ENCODE measurements at regions not wholly inside any gene's neighbourhood (a gene's known extent, or its start where the extent isn't known, plus 50 kb on each side); places are given as distances from the start of the nearest gene placed in this dataset.

- no peak overlapping the region for H3K4me3 ChIP-seq
- no peaks in the 10 kb centered on the region for H3K36me3 ChIP-seq (ENCODE audit: insufficient read depth, low read length)
- H3K9ac ChIP-seq (ENCODE audit: insufficient read length) = no peak overlapping the region
- no peak for DNase-seq (ENCODE audit: low read depth, low spot score)
- no peak overlapping the region for H3K27ac ChIP-seq
- H3K9me3 ChIP-seq (ENCODE audit: low read depth, low read length) = no peaks in the 10 kb centered on the region
- TF ChIP-seq POLR2AphosphoS5 (IDR thresholded peaks at IDR 0.05; ENCODE audit: borderline replicate concordance, low read depth, low read length) (no peak), EZH2 (IDR thresholded peaks at IDR 0.05) (no peak), FOXP2 (optimal IDR thresholded peaks at IDR 0.05; ENCODE audit: control extremely low read depth, extremely low read length, insufficient read depth) (no peak)
Measured at GRCh38 chr9:90085633-90086032, 480.8 kb downstream of the GADD45G start.

GRCh38 chr9:90086101-90086511, 481.3 kb downstream of the GADD45G start:
- Histone ChIP-seq H3K9me3 (ENCODE audit: low read depth, low read length) (no peaks in the 10 kb centered on the region), H3K27ac (no peak overlapping the region), H3K9ac (ENCODE audit: insufficient read length) (no peak overlapping the region), H3K36me3 (ENCODE audit: insufficient read depth, low read length) (no peaks in the 10 kb centered on the region), H3K4me3 (no peak overlapping the region)
- DNase-seq (ENCODE audit: low read depth, low spot score) = no peak
- TF ChIP-seq FOXP2 (optimal IDR thresholded peaks at IDR 0.05; ENCODE audit: control extremely low read depth, extremely low read length, insufficient read depth) = no peak

GRCh38 chr9:90088434-90088833, 483.6 kb downstream of the GADD45G start:
- Histone ChIP-seq H3K4me3 (no peak overlapping the region), H3K27ac (no peak overlapping the region), H3K9ac (ENCODE audit: insufficient read length) (no peak overlapping the region), H3K9me3 (ENCODE audit: low read depth, low read length) (no peaks in the 10 kb centered on the region), H3K36me3 (ENCODE audit: insufficient read depth, low read length) (no peaks in the 10 kb centered on the region)
- TF ChIP-seq EZH2 (IDR thresholded peaks at IDR 0.05) = no peak
- no peak for TF ChIP-seq FOXP2 (optimal IDR thresholded peaks at IDR 0.05; ENCODE audit: control extremely low read depth, extremely low read length, insufficient read depth)
- no peak for TF ChIP-seq POLR2AphosphoS5 (IDR thresholded peaks at IDR 0.05; ENCODE audit: borderline replicate concordance, low read depth, low read length)
- DNase-seq (ENCODE audit: low read depth, low spot score) = no peak

- H3K27ac ChIP-seq = no peak overlapping the region
- no peaks in the 10 kb centered on the region for H3K9me3 ChIP-seq (ENCODE audit: low read depth, low read length)
- no peak for DNase-seq (ENCODE audit: low read depth, low spot score)
- TF ChIP-seq POLR2AphosphoS5 (IDR thresholded peaks at IDR 0.05; ENCODE audit: borderline replicate concordance, low read depth, low read length) (no peak), EZH2 (IDR thresholded peaks at IDR 0.05) (no peak), FOXP2 (optimal IDR thresholded peaks at IDR 0.05; ENCODE audit: control extremely low read depth, extremely low read length, insufficient read depth) (no peak)
- no peak overlapping the region for H3K9ac ChIP-seq (ENCODE audit: insufficient read length)
- H3K4me3 ChIP-seq = no peak overlapping the region
- H3K36me3 ChIP-seq (ENCODE audit: insufficient read depth, low read length) = no peaks in the 10 kb centered on the region
Measured at GRCh38 chr9:90088856-90089255, 484.0 kb downstream of the GADD45G start.

- H3K36me3 ChIP-seq (ENCODE audit: insufficient read depth, low read length) = no peaks in the 10 kb centered on the region
- H3K9me3 ChIP-seq (ENCODE audit: low read depth, low read length) = no peaks in the 10 kb centered on the region
- DNase-seq (ENCODE audit: low read depth, low spot score) = no peak
- no peak overlapping the region for H3K27ac ChIP-seq
- no peak for TF ChIP-seq POLR2AphosphoS5 (IDR thresholded peaks at IDR 0.05; ENCODE audit: borderline replicate concordance, low read depth, low read length)
- TF ChIP-seq EZH2 (IDR thresholded peaks at IDR 0.05) = no peak
- no peak for TF ChIP-seq FOXP2 (optimal IDR thresholded peaks at IDR 0.05; ENCODE audit: control extremely low read depth, extremely low read length, insufficient read depth)
- H3K4me3 ChIP-seq = no peak overlapping the region
- no peak overlapping the region for H3K9ac ChIP-seq (ENCODE audit: insufficient read length)
Measured at GRCh38 chr9:90090997-90091396, 486.2 kb downstream of the GADD45G start.

- DNase-seq (ENCODE audit: low read depth, low spot score) = no peak
- H3K9ac ChIP-seq (ENCODE audit: insufficient read length) = no peak overlapping the region
- TF ChIP-seq EZH2 (IDR thresholded peaks at IDR 0.05) (no peak), FOXP2 (optimal IDR thresholded peaks at IDR 0.05; ENCODE audit: control extremely low read depth, extremely low read length, insufficient read depth) (no peak), POLR2AphosphoS5 (IDR thresholded peaks at IDR 0.05; ENCODE audit: borderline replicate concordance, low read depth, low read length) (no peak)
- H3K36me3 ChIP-seq (ENCODE audit: insufficient read depth, low read length) = no peaks in the 10 kb centered on the region
- H3K27ac ChIP-seq = no peak overlapping the region
- H3K9me3 ChIP-seq (ENCODE audit: low read depth, low read length) = no peaks in the 10 kb centered on the region
- H3K4me3 ChIP-seq = no peak overlapping the region
Measured at GRCh38 chr9:90092508-90092907, 487.7 kb downstream of the GADD45G start.

- Histone ChIP-seq H3K27ac (no peak overlapping the region), H3K9me3 (ENCODE audit: low read depth, low read length) (no peaks in the 10 kb centered on the region), H3K4me3 (no peak overlapping the region), H3K9ac (ENCODE audit: insufficient read length) (no peak overlapping the region), H3K36me3 (ENCODE audit: insufficient read depth, low read length) (no peaks in the 10 kb centered on the region)
- TF ChIP-seq POLR2AphosphoS5 (IDR thresholded peaks at IDR 0.05; ENCODE audit: borderline replicate concordance, low read depth, low read length) (no peak), FOXP2 (optimal IDR thresholded peaks at IDR 0.05; ENCODE audit: control extremely low read depth, extremely low read length, insufficient read depth) (no peak), EZH2 (IDR thresholded peaks at IDR 0.05) (no peak)
- DNase-seq (ENCODE audit: low read depth, low spot score) = no peak
Measured at GRCh38 chr9:90095682-90096081, 490.9 kb downstream of the GADD45G start.

- Histone ChIP-seq H3K36me3 (ENCODE audit: insufficient read depth, low read length) (no peaks in the 10 kb centered on the region), H3K9me3 (ENCODE audit: low read depth, low read length) (no peaks in the 10 kb centered on the region), H3K9ac (ENCODE audit: insufficient read length) (no peak overlapping the region), H3K4me3 (no peak overlapping the region), H3K27ac (no peak overlapping the region)
- DNase-seq (ENCODE audit: low read depth, low spot score) = no peak
- no peak for TF ChIP-seq POLR2AphosphoS5 (IDR thresholded peaks at IDR 0.05; ENCODE audit: borderline replicate concordance, low read depth, low read length)
- no peak for TF ChIP-seq FOXP2 (optimal IDR thresholded peaks at IDR 0.05; ENCODE audit: control extremely low read depth, extremely low read length, insufficient read depth)
- TF ChIP-seq EZH2 (IDR thresholded peaks at IDR 0.05) = no peak
Measured at GRCh38 chr9:90097237-90097636, 492.4 kb downstream of the GADD45G start.

GRCh38 chr9:90098408-90098807, 493.6 kb downstream of the GADD45G start:
- no peak for DNase-seq (ENCODE audit: low read depth, low spot score)
- TF ChIP-seq POLR2AphosphoS5 (IDR thresholded peaks at IDR 0.05; ENCODE audit: borderline replicate concordance, low read depth, low read length) (no peak), EZH2 (IDR thresholded peaks at IDR 0.05) (no peak), FOXP2 (optimal IDR thresholded peaks at IDR 0.05; ENCODE audit: control extremely low read depth, extremely low read length, insufficient read depth) (no peak)
- H3K9me3 ChIP-seq (ENCODE audit: low read depth, low read length) = no peaks in the 10 kb centered on the region
- no peak overlapping the region for H3K27ac ChIP-seq
- no peaks in the 10 kb centered on the region for H3K36me3 ChIP-seq (ENCODE audit: insufficient read depth, low read length)
- no peak overlapping the region for H3K4me3 ChIP-seq
- no peak overlapping the region for H3K9ac ChIP-seq (ENCODE audit: insufficient read length)
